HCT116 (cell line): ENCODE measurements at regions not wholly inside any gene's neighbourhood (a gene's known extent, or its start where the extent isn't known, plus 50 kb on each side); places are given as distances from the start of the nearest gene placed in this dataset.

Experiments used
- ATAC-seq: fragments of 200-7000 bp; cut with Tn5 transposase; 2 replicates; pipeline ENCODE4 v1.9.1; 2020; ENCODE audit warnings: mild to moderate bottlenecking, moderate library complexity
- BruUV-seq: library from RNA; stranded (reverse); fragments of 400-500 nt; replicated peaks from 2 replicates; lab custom pipeline; 2021; lab: Mats Ljungman, UMichigan
- CTCF ChIA-PET: fragments of 300-600 bp; sonication (Branson Sonifier 250); formaldehyde crosslinking; loops from one replicate; lab custom pipeline; 2021; ENCODE audit warnings: antibody characterized with exemption; lab: Charles Lee
- POLR2A ChIA-PET: fragments of 300-600, 350-600 bp; sonication (Branson Sonifier 250); formaldehyde crosslinking; loops from one replicate; lab custom pipeline; 2021; ENCODE audit warnings: antibody characterized with exemption; lab: Charles Lee
- RAD21 ChIA-PET, 2 experiments: fragments of 300-600 bp; sonication (Branson Sonifier 250); formaldehyde crosslinking; loops; one replicate each; lab custom pipeline; 2023; ENCODE audit warnings: low total read pairs in 2 of 2; ENCODE audit not compliant: uncharacterized antibody in 2 of 2, unreplicated experiment in 2 of 2, low non-redundant PET in 1 of 2; lab: Charles Lee
- DNase-seq: peaks from one replicate; pipeline ENCODE4 v3.0.0-alpha.2; 2010; ENCODE audit warnings: low read depth, low spot score
- H2AFZ ChIP-seq: fragments of 200-600 bp; shearing (Covaris generic), sonication (generic); 2 replicates; pipeline ENCODE4 v1.6.1; 2017; ENCODE audit warnings: low read depth, mixed run types, mixed read lengths, antibody characterized with exemption, low read length; ENCODE audit not compliant: poor library complexity, severe bottlenecking
- H3K27ac ChIP-seq: 2 replicates; pipeline ENCODE4 v1.5.1; 2012; ENCODE audit warnings: low read depth, low read length
- H3K27me3 ChIP-seq: fragments of 200-600 bp; sonication (generic); 2 replicates; pipeline ENCODE4 v1.6.1; 2016; ENCODE audit warnings: mixed run types, low read length, mixed read lengths; ENCODE audit not compliant: insufficient read depth
- H3K36me3 ChIP-seq, 2 experiments: fragments of 200-500 bp in 1 of 2; fragments of 200-600 bp in 1 of 2; sonication (Bioruptor generic) in 1 of 2; sonication (generic) in 1 of 2; 2 replicates each; pipeline versions ENCODE4 v1.5.1 to v1.6.1; 2014 to 2016; ENCODE audit warnings: low read length in 2 of 2, inconsistent platforms in 1 of 2, mixed read lengths in 1 of 2, mixed run types in 1 of 2; ENCODE audit not compliant: insufficient read depth in 2 of 2, control insufficient read depth in 1 of 2
- H3K4me1 ChIP-seq, 2 experiments: fragments of 200-600 bp in 1 of 2; sonication (generic) in 1 of 2; 2 replicates each; pipeline versions ENCODE4 v1.5.1 to v1.6.1; 2012 to 2017; ENCODE audit warnings: low read length in 2 of 2, inconsistent platforms in 1 of 2, mild to moderate bottlenecking in 1 of 2, mixed read lengths in 1 of 2, mixed run types in 1 of 2, moderate library complexity in 1 of 2; ENCODE audit not compliant: insufficient read depth in 2 of 2, control insufficient read depth in 1 of 2
- H3K4me2 ChIP-seq: fragments of 200-600 bp; sonication (generic); 2 replicates; pipeline ENCODE4 v1.6.1; 2017; ENCODE audit warnings: mixed run types, low read length, mixed read lengths
- H3K4me3 ChIP-seq, 2 experiments: fragments of 200-600 bp in 1 of 2; sonication (generic) in 1 of 2; replicated peaks in 1 of 2; 2 replicates each; pipeline ENCODE4 v1.5.1; 2011 to 2016; ENCODE audit warnings: low read length in 2 of 2, control low read depth in 1 of 2, low read depth in 1 of 2, mild to moderate bottlenecking in 1 of 2, mixed read lengths in 1 of 2, mixed run types in 1 of 2
- H3K79me2 ChIP-seq: fragments of 200-600 bp; sonication (generic); 2 replicates; pipeline ENCODE4 v1.6.1; 2017; ENCODE audit warnings: mild to moderate bottlenecking, mixed run types, low read length, moderate library complexity, mixed read lengths; ENCODE audit not compliant: insufficient read depth
- H3K9ac ChIP-seq: fragments of 200-600 bp; sonication (generic); 2 replicates; pipeline ENCODE4 v1.6.1; 2016; ENCODE audit warnings: low read length, mixed read lengths
- H3K9me2 ChIP-seq: fragments of 200-600 bp; sonication (generic), shearing (Covaris generic); 2 replicates; pipeline ENCODE4 v1.6.1; 2017; ENCODE audit warnings: mixed run types, mild to moderate bottlenecking, moderate library complexity; ENCODE audit not compliant: insufficient read depth
- H3K9me3 ChIP-seq, 2 experiments: fragments of 200-500 bp in 1 of 2; fragments of 200-600 bp in 1 of 2; sonication (Bioruptor generic) in 1 of 2; sonication (generic) in 1 of 2; 2 replicates each; pipeline ENCODE4 v1.6.1; 2014 to 2017; ENCODE audit warnings: low read length in 2 of 2, mixed read lengths in 2 of 2, inconsistent platforms in 1 of 2, low read depth in 1 of 2, mild to moderate bottlenecking in 1 of 2, mixed run types in 1 of 2, moderate library complexity in 1 of 2; ENCODE audit not compliant: control insufficient read depth in 1 of 2, insufficient read depth in 1 of 2
- H4K20me1 ChIP-seq: fragments of 200-600 bp; sonication (generic), shearing (Covaris generic); 2 replicates; pipeline ENCODE4 v1.6.1; 2017; ENCODE audit warnings: mixed run types, mild to moderate bottlenecking, moderate library complexity; ENCODE audit not compliant: insufficient read depth
- ATF3 ChIP-seq: IDR thresholded peaks from 2 replicates; pipeline ENCODE4 v1.6.1; 2012
- CBX3 ChIP-seq: IDR thresholded peaks from 2 replicates; pipeline ENCODE4 v1.6.1; 2012; ENCODE audit warnings: low read depth
- CEBPB ChIP-seq: IDR thresholded peaks from 2 replicates; pipeline ENCODE4 v1.6.1; 2012; ENCODE audit warnings: low read depth
- EGR1 ChIP-seq: IDR thresholded peaks from 2 replicates; pipeline ENCODE4 v1.6.1; 2012; ENCODE audit warnings: low read depth
- EZH2 ChIP-seq: fragments of 200-600 bp; sonication (generic); IDR thresholded peaks from 2 replicates; pipeline ENCODE4 v1.6.1; 2017; ENCODE audit warnings: antibody characterized with exemption, mixed run types
- EZH2phosphoT487 ChIP-seq: fragments of 200-600 bp; IDR thresholded peaks from 2 replicates; pipeline ENCODE4 v1.6.1; 2018; ENCODE audit warnings: antibody characterized with exemption, borderline replicate concordance
- FOSL1 ChIP-seq: IDR thresholded peaks from 2 replicates; pipeline ENCODE4 v1.6.1; 2012; ENCODE audit warnings: low read depth
- POLR2A ChIP-seq: IDR thresholded peaks from 2 replicates; pipeline ENCODE4 v1.7.0; 2011; ENCODE audit warnings: borderline replicate concordance; ENCODE audit not compliant: insufficient read depth, insufficient read length; ENCODE audit errors: extremely low read depth
- POLR2AphosphoS5 ChIP-seq: IDR thresholded peaks from 2 replicates; pipeline ENCODE4 v1.6.1; 2011; ENCODE audit warnings: mild to moderate bottlenecking, low read depth, low read length, moderate library complexity
- RAD21 ChIP-seq: IDR thresholded peaks from 2 replicates; pipeline ENCODE4 v1.6.1; 2012; ENCODE audit warnings: low read depth, mild to moderate bottlenecking
- SIN3A ChIP-seq: IDR thresholded peaks from 2 replicates; pipeline ENCODE4 v1.6.1; 2012; ENCODE audit warnings: low read depth
- SRF ChIP-seq: IDR thresholded peaks from 2 replicates; pipeline ENCODE4 v1.6.1; 2012; ENCODE audit warnings: low read depth
- TCF7L2 ChIP-seq: IDR thresholded peaks from 2 replicates; pipeline ENCODE4 v1.7.0; 2011; ENCODE audit warnings: borderline replicate concordance, inconsistent platforms; ENCODE audit not compliant: insufficient read depth, insufficient read length; ENCODE audit errors: extremely low read depth
- YY1 ChIP-seq: IDR thresholded peaks from 2 replicates; pipeline ENCODE4 v1.6.1; 2011; ENCODE audit warnings: low read length, low read depth, moderate library complexity, mild to moderate bottlenecking; ENCODE audit not compliant: insufficient replicate concordance; ENCODE audit errors: extremely low read depth
- ZBTB33 ChIP-seq: IDR thresholded peaks from 2 replicates; pipeline ENCODE4 v1.6.1; 2011; ENCODE audit warnings: mild to moderate bottlenecking, low read length, moderate library complexity; ENCODE audit not compliant: insufficient replicate concordance; ENCODE audit errors: extremely low read depth
- ZFX ChIP-seq: fragments of 450-650 bp; IDR thresholded peaks from 2 replicates; pipeline ENCODE4 v1.6.1; 2017
- ZNF274 ChIP-seq: fragments of 200-500 bp; sonication (Bioruptor generic); IDR thresholded peaks from 2 replicates; pipeline ENCODE4 v1.6.1; 2014; ENCODE audit warnings: mild to moderate bottlenecking, low read depth, low read length, inconsistent platforms
- intact Hi-C: fragments of 100-400 bp; cut with micrococcal nuclease; formaldehyde crosslinking; loops from 2 replicates; pipeline ENCODE4 v1.10.0; 2022
- TF ChIP-seq, protein P1 (sequence below): IDR thresholded peaks from 2 replicates; pipeline ENCODE4 v1.6.1; 2012

DNA sequence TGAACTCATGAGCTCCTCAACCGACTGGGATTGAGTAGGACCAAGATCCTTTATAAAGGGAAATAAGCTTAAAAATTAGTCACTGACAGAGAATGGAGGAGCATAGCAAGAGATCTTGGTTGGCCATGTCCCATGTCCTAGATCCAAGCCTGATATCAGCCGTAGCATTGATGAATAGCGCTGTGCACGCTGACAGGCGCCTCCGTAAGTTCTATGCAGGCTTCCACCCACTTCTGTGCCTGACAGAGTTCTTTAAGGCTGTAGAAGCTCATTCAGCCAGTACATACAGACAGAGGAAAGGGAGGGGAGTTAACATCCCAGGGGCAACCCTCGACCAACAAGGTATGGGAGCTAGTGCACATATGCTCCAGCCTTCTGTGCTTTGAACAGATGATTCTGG lies 251.7 kb upstream of the TBC1D5 start:
- no peaks in the 10 kb centered on the region for H3K9me3 ChIP-seq
- no peak overlapping the region for H3K27ac ChIP-seq
- RAD21 ChIA-PET = no interaction called here
- intact Hi-C loops = no loop called here
- no TSS peak for BruUV-seq
- POLR2A ChIA-PET = interaction anchor here (0.6 to 1.4 kb wide), 2 partner anchors 23 to 37 kb away, joined by 3 read pairs; no protein-coding TSS in a partner anchor
- no peaks in the 10 kb centered on the region for H3K79me2 ChIP-seq
- H3K4me2 ChIP-seq = no peak overlapping the region
- H3K9ac ChIP-seq = no peak overlapping the region
- TF ChIP-seq EGR1 (no peak), EZH2phosphoT487 (no peak), ZFX (no peak), TCF7L2 (no peak), CEBPB (no peak), YY1 (no peak), POLR2AphosphoS5 (no peak), FOSL1 (no peak), ZBTB33 (no peak)
- H3K9me2 ChIP-seq = no peaks in the 10 kb centered on the region
- DNase-seq = no peak
- CTCF ChIA-PET = no interaction called here
- no peak for ATAC-seq
- no peaks in the 10 kb centered on the region for H3K36me3 ChIP-seq
- no peak overlapping the region for H2AFZ ChIP-seq
- H3K4me3 ChIP-seq = no peak overlapping the region
- no peaks in the 10 kb centered on the region for H4K20me1 ChIP-seq
- H3K27me3 ChIP-seq = no peaks in the 10 kb centered on the region
- H3K4me1 ChIP-seq = no peaks in the 10 kb centered on the region

GRCh38 chr3:17990390-17990789 lies 248.0 kb upstream of the TBC1D5 start:
- BruUV-seq = no TSS peak
- ChIA-PET RAD21 (no interaction called here), POLR2A (no interaction called here), CTCF (no interaction called here)
- Histone ChIP-seq H3K4me1 (no peaks in the 10 kb centered on the region), H3K79me2 (no peaks in the 10 kb centered on the region), H2AFZ (no peak overlapping the region), H4K20me1 (no peaks in the 10 kb centered on the region), H3K27me3 (no peaks in the 10 kb centered on the region), H3K9me2 (no peaks in the 10 kb centered on the region), H3K9ac (no peak overlapping the region), H3K36me3 (no peaks in the 10 kb centered on the region), H3K9me3 (no peaks in the 10 kb centered on the region), H3K4me3 (no peak overlapping the region), H3K4me2 (no peak overlapping the region), H3K27ac (no peak overlapping the region)
- DNase-seq (no peak), ATAC-seq (no peak)
- TF ChIP-seq YY1 (no peak), SRF (no peak), CBX3 (no peak), ZBTB33 (no peak), RAD21 (no peak), ATF3 (no peak), EZH2 (no peak), ZNF274 (no peak), ZFX (no peak), TCF7L2 (no peak), SIN3A (no peak), POLR2A (no peak)
- TF ChIP-seq, protein P1, sequence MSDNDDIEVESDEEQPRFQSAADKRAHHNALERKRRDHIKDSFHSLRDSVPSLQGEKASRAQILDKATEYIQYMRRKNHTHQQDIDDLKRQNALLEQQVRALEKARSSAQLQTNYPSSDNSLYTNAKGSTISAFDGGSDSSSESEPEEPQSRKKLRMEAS = no peak
- intact Hi-C loops = no loop called here
